Pancreas (tissue), 10 donors: ENCODE measurements at regions not wholly inside any gene's neighbourhood (a gene's known extent, or its start where the extent isn't known, plus 50 kb on each side); places are given as distances from the start of the nearest gene placed in this dataset.

Experiments used
- ATAC-seq, 4 donors: fragments of 200-7000 bp; cut with Tn5 transposase; one replicate each; pipeline versions ENCODE4 v1.8.0 to v1.9.1; 2020; ENCODE audit warnings: mild to moderate bottlenecking in 4 of 4, moderate library complexity in 4 of 4
- DNase-seq, 6 donors: peaks; one replicate each; pipeline ENCODE4 v3.0.0-alpha.2; 2020
- FAIRE-seq: peaks from 2 replicates; lab custom pipeline; 2012; peaks lifted over from hg19 to GRCh38; lab: Jason Lieb, UNC
- H3K27ac ChIP-seq, 4 donors: fragments of 200-600 bp; sonication (generic); 1 replicate in 3 of 4; 2 replicates in 1 of 4; pipeline versions ENCODE4 v1.5.0 to v1.8.0; 2020
- H3K27me3 ChIP-seq, 4 donors: fragments of 200-600 bp; one replicate each; pipeline ENCODE4 v1.8.0; 2021
- H3K36me3 ChIP-seq, 3 donors: fragments of 200-600 bp; sonication (generic) in 1 of 3; one replicate each; pipeline versions ENCODE4 v1.5.0 to v1.8.0; 2020 to 2021
- H3K4me1 ChIP-seq, 3 donors: fragments of 200-600 bp; one replicate each; pipeline ENCODE4 v1.8.0; 2021
- H3K4me3 ChIP-seq, 4 donors: fragments of 200-600 bp; sonication (generic) in 2 of 4; one replicate each; pipeline versions ENCODE4 v1.5.0 to v1.8.0; 2020 to 2021
- H3K9me3 ChIP-seq, 4 donors: fragments of 200-600 bp; one replicate each; pipeline ENCODE4 v1.8.0; 2021
- CTCF ChIP-seq, 4 donors: fragments of 200-600 bp; sonication (generic) in 3 of 4; IDR thresholded peaks; one replicate each; pipeline versions ENCODE4 v1.5.0 to v1.8.0; 2021; ENCODE audit warnings: antibody characterized with exemption in 4 of 4
- WGBS, 2 donors: extraction: QIAGEN DNeasy Blood & Tissue Kit; methylation state at CpG; one replicate each; pipeline ENCODE4 v1.1.7; 2013; 5-methylcytosine and 5-hydroxymethylcytosine counted together
- intact Hi-C, 3 donors: fragments of 100-400 bp; cut with DNase I; formaldehyde crosslinking; loops; one replicate each; pipeline versions ENCODE4 v1.11.1 to v1.14.2; 2022
- donor health status: healthy with polysubstance abuse.
- donor health status: DM: no; HTN: no; CAD: no; lungs with moderate emphysema.
- donor health status: DM: no; HTN: no; CAD: no.
- donor health status: control.
- donor health status: control.
- donor health status: Bipolar disorder and iron deficiency.
- donor health status: DM: yes; HTN: yes; CAD: no.
- donor health status: DM: no; HTN: no; CAD: no.
- donor health status: DM: no; HTN: no; CAD: no.
- donor health status: DM: yes; HTN: yes; CAD: no.

GRCh38 chr6:126433927-126434326 lies 94.0 kb downstream of the CENPW start:
- Histone ChIP-seq H3K27me3 (no peaks in the 10 kb centered on the region), H3K27ac (no peak overlapping the region), H3K4me3 (no peak overlapping the region), H3K36me3 (no peaks in the 10 kb centered on the region), H3K4me1 (peaks cover 0 to 3% (median 0%) of the 10 kb centered on the region in 3 donors), H3K9me3 (no peaks in the 10 kb centered on the region)
- ATAC-seq, result no peak
- no peak for FAIRE-seq
- no peak for DNase-seq
- intact Hi-C loops, result no loop called here
- TF ChIP-seq CTCF (IDR thresholded peaks at IDR 0.05), result no peak

GRCh38 chr6:126437205-126437604 lies 97.3 kb downstream of the CENPW start:
- ATAC-seq, result peak in 1 of 4 donors; percentile 79
- no peak for FAIRE-seq
- intact Hi-C loops, result no loop called here

GRCh38 chr6:126439040-126439439 lies 99.1 kb downstream of the CENPW start:
- intact Hi-C loops, result no loop called here
- H3K4me1 ChIP-seq, result peaks cover 0 to 3% (median 0%) of the 10 kb centered on the region in 3 donors
- ATAC-seq, result no peak
- TF ChIP-seq CTCF (IDR thresholded peaks at IDR 0.05), result no peak
- no peaks in the 10 kb centered on the region for H3K36me3 ChIP-seq
- no peaks in the 10 kb centered on the region for H3K27me3 ChIP-seq
- H3K4me3 ChIP-seq, result no peak overlapping the region
- FAIRE-seq, result no peak
- WGBS, 2 donors, result 34 to 42% methylated on average over 1 of the region's 1 CpG
- no peak for DNase-seq
- H3K27ac ChIP-seq, result no peak overlapping the region
- H3K9me3 ChIP-seq, result no peaks in the 10 kb centered on the region

More at GRCh38 chr6:126437205-126437604, 97.3 kb downstream of the CENPW start:
- H3K4me1 ChIP-seq, result peaks cover 0 to 3% (median 0%) of the 10 kb centered on the region in 3 donors
- peak in 1 of 6 donors; percentile 7 for DNase-seq
- H3K27me3 ChIP-seq, result no peaks in the 10 kb centered on the region
- no peak overlapping the region for H3K4me3 ChIP-seq
- no peak for TF ChIP-seq CTCF (IDR thresholded peaks at IDR 0.05)
- no peak overlapping the region for H3K27ac ChIP-seq
- no peaks in the 10 kb centered on the region for H3K9me3 ChIP-seq
- no peaks in the 10 kb centered on the region for H3K36me3 ChIP-seq

DNA sequence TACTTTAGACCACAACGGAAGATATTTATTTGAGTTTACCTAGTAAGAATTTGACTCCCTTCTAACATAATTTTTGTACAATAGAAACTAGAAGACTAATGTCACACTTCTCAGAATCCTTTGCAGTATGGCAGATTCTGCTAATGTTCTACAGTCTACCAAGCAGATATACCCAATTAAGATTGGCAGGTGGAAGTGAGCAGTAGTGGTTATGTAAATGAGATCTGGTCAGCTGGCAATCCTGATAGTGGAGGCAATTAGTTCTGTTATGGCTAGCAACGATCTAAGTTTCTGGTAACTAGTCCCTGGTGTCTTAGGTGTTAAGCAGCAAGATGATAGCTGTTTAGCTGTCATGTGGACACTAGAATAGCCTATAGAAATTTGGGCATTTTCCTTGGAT lies 101.0 kb downstream of the CENPW start:
- ATAC-seq (no peak), DNase-seq (no peak), FAIRE-seq (no peak)
- no peak for TF ChIP-seq CTCF (IDR thresholded peaks at IDR 0.05)
- no peaks in the 10 kb centered on the region for H3K36me3 ChIP-seq
- H3K27ac ChIP-seq, result no peak overlapping the region
- no peak overlapping the region for H3K4me3 ChIP-seq
- peaks cover 0 to 3% (median 0%) of the 10 kb centered on the region in 3 donors for H3K4me1 ChIP-seq
- WGBS, 2 donors, result 76 to 80% methylated on average over 2 of the region's 2 CpGs
- no peaks in the 10 kb centered on the region for H3K27me3 ChIP-seq
- intact Hi-C loops, result no loop called here
- H3K9me3 ChIP-seq, result no peaks in the 10 kb centered on the region

- Histone ChIP-seq H3K27me3 (no peaks in the 10 kb centered on the region), H3K27ac (no peak overlapping the region), H3K4me1 (no peaks in the 10 kb centered on the region), H3K9me3 (no peaks in the 10 kb centered on the region), H3K36me3 (no peaks in the 10 kb centered on the region), H3K4me3 (no peak overlapping the region)
- DNase-seq (no peak), FAIRE-seq (no peak), ATAC-seq (no peak)
- no peak for TF ChIP-seq CTCF (IDR thresholded peaks at IDR 0.05)
- intact Hi-C loops, result no loop called here
Measured at GRCh38 chr6:126444659-126445273, 104.9 kb downstream of the CENPW start.
